HCT116 (cell line): ENCODE measurements at regions not wholly inside any gene's neighbourhood (a gene's known extent, or its start where the extent isn't known, plus 50 kb on each side); places are given as distances from the start of the nearest gene placed in this dataset.

Experiments
- ATAC-seq: fragments of 200-7000 bp; cut with Tn5 transposase; 2 replicates; pipeline ENCODE4 v1.9.1; 2020; ENCODE audit warnings: mild to moderate bottlenecking, moderate library complexity
- BruUV-seq: library from RNA; stranded (reverse); fragments of 400-500 nt; replicated peaks from 2 replicates; lab custom pipeline; 2021; lab: Mats Ljungman, UMichigan
- CTCF ChIA-PET: fragments of 300-600 bp; sonication (Branson Sonifier 250); formaldehyde crosslinking; loops from one replicate; lab custom pipeline; 2021; ENCODE audit warnings: antibody characterized with exemption; lab: Charles Lee
- POLR2A ChIA-PET: fragments of 300-600, 350-600 bp; sonication (Branson Sonifier 250); formaldehyde crosslinking; loops from one replicate; lab custom pipeline; 2021; ENCODE audit warnings: antibody characterized with exemption; lab: Charles Lee
- RAD21 ChIA-PET, 2 experiments: fragments of 300-600 bp; sonication (Branson Sonifier 250); formaldehyde crosslinking; loops; one replicate each; lab custom pipeline; 2023; ENCODE audit warnings: low total read pairs in 2 of 2; ENCODE audit not compliant: uncharacterized antibody in 2 of 2, unreplicated experiment in 2 of 2, low non-redundant PET in 1 of 2; lab: Charles Lee
- DNase-seq: peaks from one replicate; pipeline ENCODE4 v3.0.0-alpha.2; 2010; ENCODE audit warnings: low read depth, low spot score
- H2AFZ ChIP-seq: fragments of 200-600 bp; shearing (Covaris generic), sonication (generic); 2 replicates; pipeline ENCODE4 v1.6.1; 2017; ENCODE audit warnings: low read depth, mixed run types, mixed read lengths, antibody characterized with exemption, low read length; ENCODE audit not compliant: poor library complexity, severe bottlenecking
- H3K27ac ChIP-seq: 2 replicates; pipeline ENCODE4 v1.5.1; 2012; ENCODE audit warnings: low read depth, low read length
- H3K27me3 ChIP-seq: fragments of 200-600 bp; sonication (generic); 2 replicates; pipeline ENCODE4 v1.6.1; 2016; ENCODE audit warnings: mixed run types, low read length, mixed read lengths; ENCODE audit not compliant: insufficient read depth
- H3K36me3 ChIP-seq, 2 experiments: fragments of 200-500 bp in 1 of 2; fragments of 200-600 bp in 1 of 2; sonication (Bioruptor generic) in 1 of 2; sonication (generic) in 1 of 2; 2 replicates each; pipeline versions ENCODE4 v1.5.1 to v1.6.1; 2014 to 2016; ENCODE audit warnings: low read length in 2 of 2, inconsistent platforms in 1 of 2, mixed read lengths in 1 of 2, mixed run types in 1 of 2; ENCODE audit not compliant: insufficient read depth in 2 of 2, control insufficient read depth in 1 of 2
- H3K4me1 ChIP-seq, 2 experiments: fragments of 200-600 bp in 1 of 2; sonication (generic) in 1 of 2; 2 replicates each; pipeline versions ENCODE4 v1.5.1 to v1.6.1; 2012 to 2017; ENCODE audit warnings: low read length in 2 of 2, inconsistent platforms in 1 of 2, mild to moderate bottlenecking in 1 of 2, mixed read lengths in 1 of 2, mixed run types in 1 of 2, moderate library complexity in 1 of 2; ENCODE audit not compliant: insufficient read depth in 2 of 2, control insufficient read depth in 1 of 2
- H3K4me2 ChIP-seq: fragments of 200-600 bp; sonication (generic); 2 replicates; pipeline ENCODE4 v1.6.1; 2017; ENCODE audit warnings: mixed run types, low read length, mixed read lengths
- H3K4me3 ChIP-seq, 2 experiments: fragments of 200-600 bp in 1 of 2; sonication (generic) in 1 of 2; replicated peaks in 1 of 2; 2 replicates each; pipeline ENCODE4 v1.5.1; 2011 to 2016; ENCODE audit warnings: low read length in 2 of 2, control low read depth in 1 of 2, low read depth in 1 of 2, mild to moderate bottlenecking in 1 of 2, mixed read lengths in 1 of 2, mixed run types in 1 of 2
- H3K79me2 ChIP-seq: fragments of 200-600 bp; sonication (generic); 2 replicates; pipeline ENCODE4 v1.6.1; 2017; ENCODE audit warnings: mild to moderate bottlenecking, mixed run types, low read length, moderate library complexity, mixed read lengths; ENCODE audit not compliant: insufficient read depth
- H3K9ac ChIP-seq: fragments of 200-600 bp; sonication (generic); 2 replicates; pipeline ENCODE4 v1.6.1; 2016; ENCODE audit warnings: low read length, mixed read lengths
- H3K9me2 ChIP-seq: fragments of 200-600 bp; sonication (generic), shearing (Covaris generic); 2 replicates; pipeline ENCODE4 v1.6.1; 2017; ENCODE audit warnings: mixed run types, mild to moderate bottlenecking, moderate library complexity; ENCODE audit not compliant: insufficient read depth
- H3K9me3 ChIP-seq, 2 experiments: fragments of 200-500 bp in 1 of 2; fragments of 200-600 bp in 1 of 2; sonication (Bioruptor generic) in 1 of 2; sonication (generic) in 1 of 2; 2 replicates each; pipeline ENCODE4 v1.6.1; 2014 to 2017; ENCODE audit warnings: low read length in 2 of 2, mixed read lengths in 2 of 2, inconsistent platforms in 1 of 2, low read depth in 1 of 2, mild to moderate bottlenecking in 1 of 2, mixed run types in 1 of 2, moderate library complexity in 1 of 2; ENCODE audit not compliant: control insufficient read depth in 1 of 2, insufficient read depth in 1 of 2
- H4K20me1 ChIP-seq: fragments of 200-600 bp; sonication (generic), shearing (Covaris generic); 2 replicates; pipeline ENCODE4 v1.6.1; 2017; ENCODE audit warnings: mixed run types, mild to moderate bottlenecking, moderate library complexity; ENCODE audit not compliant: insufficient read depth
- CBX3 ChIP-seq: IDR thresholded peaks from 2 replicates; pipeline ENCODE4 v1.6.1; 2012; ENCODE audit warnings: low read depth
- EGR1 ChIP-seq: IDR thresholded peaks from 2 replicates; pipeline ENCODE4 v1.6.1; 2012; ENCODE audit warnings: low read depth
- ELF1 ChIP-seq: IDR thresholded peaks from 2 replicates; pipeline ENCODE4 v1.6.1; 2012; ENCODE audit warnings: low read depth, borderline replicate concordance
- JUND ChIP-seq: IDR thresholded peaks from 2 replicates; pipeline ENCODE4 v1.6.1; 2012
- MAX ChIP-seq: IDR thresholded peaks from 2 replicates; pipeline ENCODE4 v1.6.1; 2012
- SP1 ChIP-seq: IDR thresholded peaks from 2 replicates; pipeline ENCODE4 v1.6.1; 2012; ENCODE audit warnings: low read depth
- SRF ChIP-seq: IDR thresholded peaks from 2 replicates; pipeline ENCODE4 v1.6.1; 2012; ENCODE audit warnings: low read depth
- TCF7L2 ChIP-seq: IDR thresholded peaks from 2 replicates; pipeline ENCODE4 v1.7.0; 2011; ENCODE audit warnings: borderline replicate concordance, inconsistent platforms; ENCODE audit not compliant: insufficient read depth, insufficient read length; ENCODE audit errors: extremely low read depth
- ZFX ChIP-seq: fragments of 450-650 bp; IDR thresholded peaks from 2 replicates; pipeline ENCODE4 v1.6.1; 2017
- intact Hi-C: fragments of 100-400 bp; cut with micrococcal nuclease; formaldehyde crosslinking; loops from 2 replicates; pipeline ENCODE4 v1.10.0; 2022
- TF ChIP-seq, protein P1 (sequence below): IDR thresholded peaks from 2 replicates; pipeline ENCODE4 v1.6.1; 2012
- TF ChIP-seq, protein P2 (sequence below): IDR thresholded peaks from 2 replicates; pipeline ENCODE4 v1.6.1; 2012; ENCODE audit warnings: low read depth

GRCh38 chr9:91056486-91056885, 254.9 kb downstream of the SYK start:
- Histone ChIP-seq H4K20me1 (no peaks in the 10 kb centered on the region), H3K27ac (no peak overlapping the region), H3K9me3 (no peaks in the 10 kb centered on the region), H2AFZ (no peak overlapping the region), H3K27me3 (no peaks in the 10 kb centered on the region), H3K4me2 (no peak overlapping the region), H3K9me2 (no peaks in the 10 kb centered on the region), H3K4me3 (no peak overlapping the region), H3K79me2 (no peaks in the 10 kb centered on the region), H3K36me3 (no peaks in the 10 kb centered on the region), H3K9ac (no peak overlapping the region), H3K4me1 (peaks cover 7 to 19% of the 10 kb centered on the region in 2 experiments; a peak in 2 of 4 replicates)
- ChIA-PET RAD21 (no interaction called here), POLR2A (no interaction called here), CTCF (no interaction called here)
- intact Hi-C loops = no loop called here
- no peak for TF ChIP-seq EGR1
- TF ChIP-seq, protein P1, sequence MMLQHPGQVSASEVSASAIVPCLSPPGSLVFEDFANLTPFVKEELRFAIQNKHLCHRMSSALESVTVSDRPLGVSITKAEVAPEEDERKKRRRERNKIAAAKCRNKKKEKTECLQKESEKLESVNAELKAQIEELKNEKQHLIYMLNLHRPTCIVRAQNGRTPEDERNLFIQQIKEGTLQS = no peak
- no peak for TF ChIP-seq ELF1
- TF ChIP-seq SRF = no peak
- TF ChIP-seq CBX3 = no peak
- TF ChIP-seq TCF7L2 = no peak
- TF ChIP-seq JUND = no peak
- TF ChIP-seq, protein P2, sequence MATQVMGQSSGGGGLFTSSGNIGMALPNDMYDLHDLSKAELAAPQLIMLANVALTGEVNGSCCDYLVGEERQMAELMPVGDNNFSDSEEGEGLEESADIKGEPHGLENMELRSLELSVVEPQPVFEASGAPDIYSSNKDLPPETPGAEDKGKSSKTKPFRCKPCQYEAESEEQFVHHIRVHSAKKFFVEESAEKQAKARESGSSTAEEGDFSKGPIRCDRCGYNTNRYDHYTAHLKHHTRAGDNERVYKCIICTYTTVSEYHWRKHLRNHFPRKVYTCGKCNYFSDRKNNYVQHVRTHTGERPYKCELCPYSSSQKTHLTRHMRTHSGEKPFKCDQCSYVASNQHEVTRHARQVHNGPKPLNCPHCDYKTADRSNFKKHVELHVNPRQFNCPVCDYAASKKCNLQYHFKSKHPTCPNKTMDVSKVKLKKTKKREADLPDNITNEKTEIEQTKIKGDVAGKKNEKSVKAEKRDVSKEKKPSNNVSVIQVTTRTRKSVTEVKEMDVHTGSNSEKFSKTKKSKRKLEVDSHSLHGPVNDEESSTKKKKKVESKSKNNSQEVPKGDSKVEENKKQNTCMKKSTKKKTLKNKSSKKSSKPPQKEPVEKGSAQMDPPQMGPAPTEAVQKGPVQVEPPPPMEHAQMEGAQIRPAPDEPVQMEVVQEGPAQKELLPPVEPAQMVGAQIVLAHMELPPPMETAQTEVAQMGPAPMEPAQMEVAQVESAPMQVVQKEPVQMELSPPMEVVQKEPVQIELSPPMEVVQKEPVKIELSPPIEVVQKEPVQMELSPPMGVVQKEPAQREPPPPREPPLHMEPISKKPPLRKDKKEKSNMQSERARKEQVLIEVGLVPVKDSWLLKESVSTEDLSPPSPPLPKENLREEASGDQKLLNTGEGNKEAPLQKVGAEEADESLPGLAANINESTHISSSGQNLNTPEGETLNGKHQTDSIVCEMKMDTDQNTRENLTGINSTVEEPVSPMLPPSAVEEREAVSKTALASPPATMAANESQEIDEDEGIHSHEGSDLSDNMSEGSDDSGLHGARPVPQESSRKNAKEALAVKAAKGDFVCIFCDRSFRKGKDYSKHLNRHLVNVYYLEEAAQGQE = no peak
- no peak for TF ChIP-seq ZFX
- TF ChIP-seq SP1 = no peak
- no peak for TF ChIP-seq MAX
- BruUV-seq = no TSS peak
- no peak for DNase-seq
- ATAC-seq = no peak
